Muscle of leg (tissue), 3 donors: ENCODE measurements at regions not wholly inside any gene's neighbourhood (a gene's known extent, or its start where the extent isn't known, plus 50 kb on each side); places are given as distances from the start of the nearest gene placed in this dataset.

Experiments used
- DNase-seq: peaks from one replicate; pipeline ENCODE4 v3.0.0; 2013
- H3K27ac ChIP-seq: one replicate; pipeline ENCODE4 v1.5.1; 2013; ENCODE audit warnings: mild to moderate bottlenecking, low read length, control low read depth
- H3K27me3 ChIP-seq: one replicate; pipeline ENCODE4 v1.6.1; 2013; ENCODE audit warnings: low read length; ENCODE audit not compliant: control insufficient read depth, insufficient read depth
- H3K36me3 ChIP-seq: one replicate; pipeline ENCODE4 v1.6.1; 2013; ENCODE audit warnings: low read length; ENCODE audit not compliant: control insufficient read depth, insufficient read depth
- H3K4me1 ChIP-seq: one replicate; pipeline ENCODE4 v1.6.1; 2013; ENCODE audit warnings: low read length; ENCODE audit not compliant: control insufficient read depth, insufficient read depth
- H3K4me3 ChIP-seq: one replicate; pipeline ENCODE4 v1.5.1; 2013; ENCODE audit warnings: low read length, control low read depth
- H3K9me3 ChIP-seq: replicated peaks from 2 replicates; pipeline ENCODE4 v1.6.1; 2013; ENCODE audit warnings: low read depth, low read length; ENCODE audit not compliant: control insufficient read depth
- WGBS: methylation state at CpG from one replicate; pipeline ENCODE4 v1.1.5; 2013; ENCODE audit warnings: missing lambda C conversion rate; ENCODE audit not compliant: insufficient coverage; 5-methylcytosine and 5-hydroxymethylcytosine counted together

DNA sequence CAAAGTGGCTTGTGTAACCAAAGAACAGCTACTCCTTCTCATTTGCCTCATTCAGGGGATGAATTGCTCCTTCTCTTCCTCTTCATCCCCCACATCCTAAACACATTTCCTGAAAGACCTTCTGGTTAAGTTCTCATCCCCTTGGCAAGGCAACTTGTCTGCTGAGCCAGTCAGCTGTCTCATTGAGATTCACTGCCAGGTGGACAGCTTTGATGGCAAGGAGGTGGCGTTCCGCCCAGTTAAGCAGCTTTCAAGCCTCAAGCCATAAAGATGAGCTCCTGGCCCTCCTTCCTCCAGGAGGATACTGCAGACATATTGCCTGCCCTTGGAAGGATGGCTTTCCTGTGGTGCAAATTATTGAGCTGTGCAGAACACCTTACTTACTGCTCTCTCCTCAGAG lies 448.6 kb upstream of the MPDZ start:
- no peaks in the 10 kb centered on the region for H3K27me3 ChIP-seq
- no peak overlapping the region for H3K4me3 ChIP-seq
- H3K4me1 ChIP-seq: peaks cover 17% of the 10 kb centered on the region
- DNase-seq: peak; percentile 95
- H3K9me3 ChIP-seq: no peaks in the 10 kb centered on the region
- peak overlapping the region; percentile 71 for H3K27ac ChIP-seq
- no peaks in the 10 kb centered on the region for H3K36me3 ChIP-seq
- WGBS: no CpG with 5 or more reads among the region's 2 CpGs

- peak overlapping the region; percentile 52 for H3K27ac ChIP-seq
- no peaks in the 10 kb centered on the region for H3K36me3 ChIP-seq
- no peak overlapping the region for H3K4me3 ChIP-seq
- DNase-seq: peak; percentile 87
- H3K4me1 ChIP-seq: peaks cover 17% of the 10 kb centered on the region
- no CpG with 5 or more reads among the region's 2 CpGs for WGBS
- no peaks in the 10 kb centered on the region for H3K27me3 ChIP-seq
- peaks cover 4% of the 10 kb centered on the region for H3K9me3 ChIP-seq
Observed at GRCh38 chr9:13726746-13727145, 447.3 kb upstream of the MPDZ start.

DNA sequence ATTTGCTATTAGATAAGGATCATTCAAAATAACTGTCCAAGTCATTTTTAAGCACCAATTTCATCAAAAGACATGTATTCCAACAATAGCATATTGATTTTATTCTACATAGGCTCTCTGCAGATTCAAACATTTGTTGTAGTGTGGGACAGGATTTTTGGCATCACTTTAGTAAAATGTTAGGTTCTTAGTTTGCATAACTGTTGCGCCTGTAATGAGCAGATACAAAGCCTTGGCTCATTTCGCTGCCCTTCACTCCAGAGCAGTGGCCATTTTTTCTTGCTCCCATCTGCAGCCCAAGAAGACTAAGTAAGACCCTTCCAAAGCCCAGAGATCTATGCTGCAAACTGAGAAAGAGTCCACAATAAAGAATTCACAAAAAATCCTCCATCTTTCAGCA lies 446.0 kb upstream of the MPDZ start:
- H3K9me3 ChIP-seq: peaks cover 4% of the 10 kb centered on the region
- no peak overlapping the region for H3K4me3 ChIP-seq
- H3K4me1 ChIP-seq: peaks cover 17% of the 10 kb centered on the region
- no peaks in the 10 kb centered on the region for H3K27me3 ChIP-seq
- H3K36me3 ChIP-seq: no peaks in the 10 kb centered on the region
- peak overlapping the region; percentile 52 for H3K27ac ChIP-seq
- WGBS: no CpG with 5 or more reads among the region's 2 CpGs
- peak; percentile 67 for DNase-seq

- Histone ChIP-seq H3K9me3 (peaks cover 4% of the 10 kb centered on the region), H3K4me3 (no peak overlapping the region), H3K36me3 (no peaks in the 10 kb centered on the region), H3K27ac (no peak overlapping the region), H3K27me3 (no peaks in the 10 kb centered on the region), H3K4me1 (peaks cover 24% of the 10 kb centered on the region)
- WGBS: no CpG with 5 or more reads among the region's 1 CpG
- DNase-seq: peak; percentile 68
Observed at GRCh38 chr9:13721481-13722235, 442.2 kb upstream of the MPDZ start.

- no peaks in the 10 kb centered on the region for H3K36me3 ChIP-seq
- peaks cover 26% of the 10 kb centered on the region for H3K4me1 ChIP-seq
- peak; percentile 54 for DNase-seq
- no peaks in the 10 kb centered on the region for H3K27me3 ChIP-seq
- H3K9me3 ChIP-seq: peaks cover 4% of the 10 kb centered on the region
- 0% methylated on average over 1 of the region's 6 CpGs for WGBS
- no peak overlapping the region for H3K4me3 ChIP-seq
- peak overlapping the region; percentile 67 for H3K27ac ChIP-seq
Observed at GRCh38 chr9:13719981-13720676, 440.6 kb upstream of the MPDZ start.

- Histone ChIP-seq H3K4me3 (no peak overlapping the region), H3K27me3 (no peaks in the 10 kb centered on the region), H3K27ac (peak overlapping the region; percentile 67), H3K9me3 (peaks cover 4% of the 10 kb centered on the region), H3K4me1 (peaks cover 26% of the 10 kb centered on the region), H3K36me3 (no peaks in the 10 kb centered on the region)
- DNase-seq: peak; percentile 66
- no CpG with 5 or more reads among the region's 1 CpG for WGBS
Observed at GRCh38 chr9:13719446-13719845, 440.0 kb upstream of the MPDZ start.

DNA sequence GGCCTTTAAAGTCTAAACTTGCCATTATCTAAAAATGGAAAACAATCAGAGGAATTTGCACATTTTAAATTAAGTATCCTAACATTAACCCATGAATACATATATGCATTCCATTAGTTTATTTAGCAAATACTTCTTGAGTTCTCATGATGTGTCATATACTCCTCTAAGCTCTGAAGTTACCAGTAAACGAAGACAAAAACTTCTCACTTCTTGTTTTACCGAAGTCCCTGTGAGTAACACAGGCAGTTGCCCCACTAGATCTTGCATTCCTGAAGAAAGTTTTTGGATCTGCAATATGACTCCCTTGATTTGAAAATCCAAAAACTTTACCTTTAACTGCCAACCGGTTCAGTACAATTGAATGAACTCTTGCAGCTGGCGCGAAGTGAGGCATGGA lies 439.0 kb upstream of the MPDZ start:
- no peak for DNase-seq
- Histone ChIP-seq H3K4me3 (no peak overlapping the region), H3K4me1 (peaks cover 26% of the 10 kb centered on the region), H3K27me3 (no peaks in the 10 kb centered on the region), H3K9me3 (peaks cover 4% of the 10 kb centered on the region), H3K36me3 (no peaks in the 10 kb centered on the region), H3K27ac (no peak overlapping the region)
- WGBS: 71% methylated on average over 2 of the region's 5 CpGs

- H3K4me1 ChIP-seq: peaks cover 26% of the 10 kb centered on the region
- peaks cover 4% of the 10 kb centered on the region for H3K9me3 ChIP-seq
- H3K27me3 ChIP-seq: no peaks in the 10 kb centered on the region
- no CpG with 5 or more reads among the region's 4 CpGs for WGBS
- H3K36me3 ChIP-seq: no peaks in the 10 kb centered on the region
- peak overlapping the region; percentile 31 for H3K27ac ChIP-seq
- no peak for DNase-seq
- no peak overlapping the region for H3K4me3 ChIP-seq
Observed at GRCh38 chr9:13718086-13718485, 438.6 kb upstream of the MPDZ start.

GRCh38 chr9:13717322-13718054 lies 438.0 kb upstream of the MPDZ start:
- H3K36me3 ChIP-seq: no peaks in the 10 kb centered on the region
- no peaks in the 10 kb centered on the region for H3K27me3 ChIP-seq
- WGBS: 17% methylated on average over 1 of the region's 3 CpGs
- peaks cover 26% of the 10 kb centered on the region for H3K4me1 ChIP-seq
- H3K4me3 ChIP-seq: no peak overlapping the region
- H3K27ac ChIP-seq: peak overlapping the region; percentile 75
- H3K9me3 ChIP-seq: no peaks in the 10 kb centered on the region
- DNase-seq: peak; percentile 87
